Left forelimb (tissue), 1 donor: ENCODE measurements at regions not wholly inside any gene's neighbourhood (a gene's known extent, or its start where the extent isn't known, plus 50 kb on each side); places are given as distances from the start of the nearest gene placed in this dataset.

Experiments used
- DNase-seq: peaks from one replicate; pipeline ENCODE4 v3.0.0-alpha.2; 2018; ENCODE audit warnings: low spot score

DNA sequence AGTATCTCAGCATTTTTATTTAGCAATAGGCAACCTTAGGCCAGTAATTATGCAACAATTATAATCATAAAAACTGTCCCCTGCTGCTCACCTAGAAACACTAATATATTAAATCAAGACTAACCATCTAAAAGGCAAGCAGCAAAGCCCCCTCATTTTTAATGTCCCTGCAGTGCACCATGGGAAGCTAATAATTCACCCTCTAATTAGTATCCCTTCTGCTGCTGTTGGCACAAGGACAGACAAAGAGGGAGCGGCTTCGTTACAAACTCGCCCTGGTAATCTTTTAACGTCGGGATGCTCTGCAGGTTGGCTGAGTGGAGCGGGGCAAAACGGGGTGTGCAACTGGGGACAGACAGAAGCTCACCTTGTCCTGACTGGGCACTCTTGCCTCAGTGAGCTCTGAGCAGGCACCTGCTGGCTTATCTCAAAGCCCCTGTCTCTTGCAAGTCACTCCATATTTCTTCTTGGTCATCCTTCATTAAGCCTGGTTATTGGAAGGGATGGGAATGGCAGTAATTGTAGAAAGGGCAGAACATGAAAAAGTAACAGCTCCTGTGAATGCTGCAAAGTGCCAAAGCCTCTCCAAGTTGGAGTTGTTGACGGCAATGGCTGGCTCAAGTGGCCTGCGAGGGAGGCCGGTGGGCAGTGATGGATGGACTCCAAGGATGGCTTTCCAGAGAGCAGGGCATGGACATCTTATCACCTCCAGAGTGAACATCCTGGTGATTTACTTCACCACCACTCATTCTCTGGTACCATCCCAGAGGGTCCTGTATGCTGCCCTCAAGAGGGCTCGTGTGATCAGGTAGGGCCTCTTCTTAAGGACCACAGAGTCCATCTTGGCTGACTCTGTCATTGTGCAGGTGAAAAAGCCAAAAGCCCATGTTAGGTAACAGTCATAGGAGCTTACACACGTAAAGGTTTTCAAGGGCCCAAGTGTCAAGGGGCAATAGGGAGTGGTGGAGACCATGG, 219.6 kb upstream of the N4BP1 start:
- DNase-seq: no peak

- no peak for DNase-seq
Observed at GRCh38 chr16:48824271-48824670, 214.3 kb upstream of the N4BP1 start.

- no peak for DNase-seq
Observed at GRCh38 chr16:48822431-48822830, 212.5 kb upstream of the N4BP1 start.

- DNase-seq: no peak
Observed at GRCh38 chr16:48820379-48820778, 210.4 kb upstream of the N4BP1 start.

GRCh38 chr16:48818257-48818656, 208.3 kb upstream of the N4BP1 start:
- no peak for DNase-seq

DNA sequence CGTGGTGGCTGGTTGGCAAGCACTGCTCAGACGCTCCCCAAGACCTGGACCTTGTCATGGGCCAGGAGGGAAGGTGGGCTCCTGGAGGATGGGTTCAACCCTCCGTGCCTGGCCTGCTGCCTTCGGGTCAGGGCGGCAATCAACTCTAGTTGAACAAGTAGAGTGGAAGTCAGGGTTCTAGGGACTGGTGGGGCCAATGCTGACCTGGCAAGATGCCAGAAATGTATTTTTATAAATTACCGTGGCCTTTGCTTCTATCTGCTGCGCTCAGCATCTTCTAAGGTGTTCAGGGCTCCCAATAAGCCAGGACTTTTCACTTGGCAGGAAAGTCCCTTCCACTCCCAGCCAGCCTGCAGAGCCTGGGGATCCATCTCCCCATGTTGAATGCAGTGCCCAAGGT, 207.1 kb upstream of the N4BP1 start:
- no peak for DNase-seq

DNA sequence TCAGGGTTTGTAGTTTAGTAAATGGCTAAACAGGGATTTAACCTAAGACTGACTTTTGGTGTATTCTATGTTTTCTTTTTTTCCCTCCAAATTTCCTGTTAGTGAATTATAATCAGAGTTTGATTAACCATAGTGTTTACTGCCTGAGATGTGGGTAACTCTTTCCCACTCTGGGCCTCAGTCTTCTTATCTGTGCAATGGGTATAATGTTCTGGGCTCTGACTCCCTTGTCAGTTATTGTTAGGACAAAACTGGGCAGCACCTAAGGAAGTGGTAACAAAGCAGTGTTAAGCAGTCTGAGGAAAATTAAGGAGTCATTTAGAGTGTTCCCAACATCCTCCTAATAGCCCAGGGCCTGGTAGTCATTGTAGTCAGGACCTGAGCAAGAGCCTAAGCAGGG, 206.4 kb upstream of the N4BP1 start:
- no peak for DNase-seq

- no peak for DNase-seq
Observed at GRCh38 chr16:48814994-48815393, 205.0 kb upstream of the N4BP1 start.

- no peak for DNase-seq
Observed at GRCh38 chr16:48813485-48813884, 203.5 kb upstream of the N4BP1 start.

GRCh38 chr16:48812856-48813255, 202.9 kb upstream of the N4BP1 start:
- DNase-seq: no peak

- DNase-seq: no peak
Observed at GRCh38 chr16:48811478-48811877, 201.5 kb upstream of the N4BP1 start.

GRCh38 chr16:48810803-48811453, 200.9 kb upstream of the N4BP1 start:
- no peak for DNase-seq

DNA sequence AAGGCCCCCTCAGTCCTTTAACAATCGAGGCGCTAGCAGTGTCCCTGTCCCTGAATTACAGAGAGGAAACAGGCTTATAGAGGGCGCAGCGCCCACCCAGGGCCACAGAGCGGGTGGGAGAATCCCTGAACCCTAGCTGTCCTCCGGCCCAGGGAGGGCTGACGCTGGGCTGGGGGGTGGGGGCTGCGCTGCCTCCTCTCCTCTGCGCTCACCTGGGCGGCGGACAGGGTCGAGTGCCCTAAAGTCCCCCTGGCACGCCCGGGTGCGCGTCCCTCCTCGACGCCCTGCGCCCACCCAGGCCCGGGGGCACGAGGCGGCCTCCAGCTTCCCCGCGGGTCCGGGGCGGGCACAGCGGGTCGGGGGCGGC, 200.4 kb upstream of the N4BP1 start:
- DNase-seq: no peak

GRCh38 chr16:48790151-48790550, 180.2 kb upstream of the N4BP1 start:
- DNase-seq: no peak

DNA sequence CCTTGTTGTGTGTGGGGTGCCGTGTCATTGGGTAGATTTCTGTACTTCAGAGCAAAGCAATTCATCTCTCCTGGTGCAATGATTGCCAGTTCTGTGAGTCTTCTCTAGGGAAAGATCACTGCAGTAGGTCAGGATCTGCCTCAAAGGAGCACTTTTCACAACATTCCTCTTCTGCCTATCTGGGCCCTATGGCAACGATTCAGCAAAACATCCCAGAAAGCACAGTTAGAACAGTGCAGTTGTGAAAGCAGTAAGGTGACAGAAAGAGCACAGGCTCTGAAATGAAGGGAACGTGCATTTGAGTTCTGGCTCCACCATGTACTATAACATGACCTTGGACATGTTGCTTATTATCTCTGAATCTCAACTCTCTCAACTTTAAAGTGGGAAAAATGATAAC, 178.5 kb upstream of the N4BP1 start:
- no peak for DNase-seq

- no peak for DNase-seq
Observed at GRCh38 chr16:48745541-48745940, 135.6 kb upstream of the N4BP1 start.

DNA sequence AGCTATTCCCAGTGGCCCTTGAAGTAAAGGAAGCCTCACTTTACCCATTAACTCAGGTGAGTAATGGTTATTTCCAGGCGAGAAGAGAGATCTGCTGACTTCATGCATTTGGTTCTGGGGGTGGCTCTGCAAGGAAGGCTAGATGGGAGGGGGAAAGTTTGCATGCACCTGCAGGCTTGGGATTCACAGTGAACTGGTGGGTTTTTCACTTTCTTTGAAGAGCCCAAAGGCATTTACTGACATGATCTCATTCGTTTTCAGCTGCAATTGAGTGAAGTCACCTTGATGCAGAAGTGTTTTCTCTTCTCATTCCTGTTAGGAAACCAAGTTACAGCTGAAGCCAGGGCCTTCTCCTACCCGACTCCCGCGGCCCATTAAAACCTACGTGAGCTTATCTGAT, 131.0 kb upstream of the N4BP1 start:
- DNase-seq: no peak

GRCh38 chr16:48734220-48734619, 124.2 kb upstream of the N4BP1 start:
- no peak for DNase-seq

DNA sequence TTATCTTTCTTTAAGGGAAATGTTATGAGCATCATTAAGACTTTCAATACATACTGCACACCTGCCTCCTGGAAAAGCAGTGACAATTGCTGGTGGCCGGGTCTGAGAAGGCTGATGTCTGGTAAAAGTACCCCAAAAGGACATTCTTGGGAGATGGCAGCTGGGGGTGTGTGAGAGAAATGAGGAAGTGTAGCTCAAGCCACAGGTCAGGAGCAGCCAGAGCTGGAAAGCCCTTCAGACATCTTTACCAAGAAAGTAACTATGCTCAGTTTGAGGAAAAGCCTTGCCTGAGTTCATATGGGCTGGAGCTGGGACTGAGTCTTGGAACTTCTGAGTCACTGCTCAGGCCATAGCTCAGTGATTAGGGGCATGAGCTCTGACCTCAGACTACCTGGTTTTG, 94.7 kb upstream of the N4BP1 start:
- DNase-seq: no peak

DNA sequence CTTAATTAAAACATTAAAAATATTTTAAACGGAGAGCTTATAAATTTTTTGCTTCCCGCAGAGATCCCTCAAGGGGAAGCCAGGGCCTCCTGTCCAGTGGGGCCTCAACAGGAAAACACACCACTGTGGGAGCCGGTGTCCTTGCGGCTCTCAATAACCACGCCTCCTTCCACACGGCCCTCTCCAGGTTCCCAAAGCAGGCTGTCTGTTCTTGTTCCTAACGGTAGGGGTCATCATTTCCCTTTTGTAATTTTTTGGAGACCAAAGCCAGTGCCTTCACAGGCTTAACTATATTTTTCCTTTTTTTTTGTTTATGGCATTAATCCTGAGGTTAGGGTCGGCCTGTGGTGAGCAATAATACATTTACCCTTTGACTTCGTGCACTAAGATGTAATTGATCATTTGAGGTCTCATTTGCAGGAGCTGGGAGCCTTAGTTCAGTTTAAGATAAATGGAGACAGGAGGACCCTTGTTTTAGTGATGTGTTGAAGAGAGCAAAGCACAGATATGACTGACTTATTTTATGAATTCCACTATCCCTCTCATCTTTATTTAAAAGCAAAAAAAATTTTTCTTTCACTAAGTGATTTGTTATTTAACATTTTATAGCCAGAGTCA, 77.5 kb upstream of the N4BP1 start:
- DNase-seq: no peak

DNA sequence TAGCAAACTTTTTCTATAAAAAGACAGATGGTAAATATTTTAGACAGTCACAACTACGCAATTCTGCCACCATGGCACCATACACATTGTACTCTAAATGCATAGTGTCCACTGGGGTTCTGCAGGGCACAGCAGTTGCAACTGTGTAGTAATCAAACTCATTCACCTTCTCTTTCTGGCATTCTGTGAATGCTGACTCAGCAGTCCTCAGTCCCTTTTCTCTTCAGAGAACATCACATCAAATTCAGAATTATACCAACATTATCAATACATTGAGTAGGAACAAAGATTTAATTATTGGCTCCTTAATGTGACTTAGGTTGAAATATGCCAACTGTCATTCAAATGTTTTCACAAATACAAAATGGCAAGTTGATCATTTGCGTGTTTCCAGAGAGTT, 74.2 kb upstream of the N4BP1 start:
- no peak for DNase-seq

DNA sequence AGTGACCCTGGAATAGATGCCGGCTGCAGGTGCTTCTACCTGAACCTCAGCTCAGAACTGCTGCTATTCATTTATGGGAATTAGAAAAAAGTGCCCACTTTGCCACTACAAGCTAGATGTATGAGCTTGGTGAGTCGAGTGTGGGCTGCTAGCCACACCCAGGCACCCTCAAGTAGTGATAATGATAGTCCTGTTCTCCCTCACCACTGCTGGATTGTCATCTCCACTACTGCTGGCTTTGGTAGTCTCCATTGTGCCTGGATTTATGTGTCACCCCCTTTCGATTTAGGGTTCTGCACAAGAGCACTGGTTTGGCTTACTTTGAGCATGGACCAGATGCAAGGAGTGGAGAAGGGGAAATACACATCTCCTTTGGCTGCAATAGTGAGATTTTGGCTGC, 73.0 kb upstream of the N4BP1 start:
- no peak for DNase-seq

- DNase-seq: no peak
Observed at GRCh38 chr16:48681520-48681919, 71.5 kb upstream of the N4BP1 start.
